ENCODE measurements at regions not wholly inside any gene's neighbourhood (a gene's known extent, or its start where the extent isn't known, plus 50 kb on each side); places are given as distances from the start of the nearest gene placed in this dataset.

DNA sequence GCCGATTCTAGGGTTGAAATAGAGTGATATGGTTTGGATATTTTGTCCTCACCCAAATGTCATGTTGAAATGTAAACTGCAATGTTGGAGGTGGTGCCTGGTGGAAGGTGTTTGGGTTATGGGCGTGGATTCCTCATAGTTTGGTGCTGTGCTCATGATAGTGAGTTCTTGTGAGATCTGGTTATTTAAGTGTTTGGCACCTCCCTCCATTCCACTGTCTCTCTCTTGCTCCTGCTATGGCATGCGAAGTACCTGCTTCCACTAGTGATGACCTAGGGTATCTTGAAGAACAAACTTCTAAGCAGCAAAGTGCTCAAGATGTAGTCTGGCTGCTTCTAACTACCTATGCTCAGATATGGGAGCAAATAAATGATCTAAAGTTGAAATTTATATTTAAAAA, 56.0 kb upstream of the TSPAN18 start:
- no peaks in the 10 kb centered on the region for H3K36me3 Mint-ChIP-seq (ENCODE audit: unreplicated experiment)
- H3K27me3 Mint-ChIP-seq (ENCODE audit: unreplicated experiment): peaks cover 72% of the 10 kb centered on the region
- H3K9me3 Mint-ChIP-seq (ENCODE audit: unreplicated experiment): no peaks in the 10 kb centered on the region
- no peak overlapping the region for H3K4me3 Mint-ChIP-seq (ENCODE audit: unreplicated experiment)
- H3K27ac Mint-ChIP-seq (ENCODE audit: unreplicated experiment): no peak overlapping the region
- no peaks in the 10 kb centered on the region for H3K4me1 Mint-ChIP-seq (ENCODE audit: unreplicated experiment)
- TF ChIP-seq, protein P1, sequence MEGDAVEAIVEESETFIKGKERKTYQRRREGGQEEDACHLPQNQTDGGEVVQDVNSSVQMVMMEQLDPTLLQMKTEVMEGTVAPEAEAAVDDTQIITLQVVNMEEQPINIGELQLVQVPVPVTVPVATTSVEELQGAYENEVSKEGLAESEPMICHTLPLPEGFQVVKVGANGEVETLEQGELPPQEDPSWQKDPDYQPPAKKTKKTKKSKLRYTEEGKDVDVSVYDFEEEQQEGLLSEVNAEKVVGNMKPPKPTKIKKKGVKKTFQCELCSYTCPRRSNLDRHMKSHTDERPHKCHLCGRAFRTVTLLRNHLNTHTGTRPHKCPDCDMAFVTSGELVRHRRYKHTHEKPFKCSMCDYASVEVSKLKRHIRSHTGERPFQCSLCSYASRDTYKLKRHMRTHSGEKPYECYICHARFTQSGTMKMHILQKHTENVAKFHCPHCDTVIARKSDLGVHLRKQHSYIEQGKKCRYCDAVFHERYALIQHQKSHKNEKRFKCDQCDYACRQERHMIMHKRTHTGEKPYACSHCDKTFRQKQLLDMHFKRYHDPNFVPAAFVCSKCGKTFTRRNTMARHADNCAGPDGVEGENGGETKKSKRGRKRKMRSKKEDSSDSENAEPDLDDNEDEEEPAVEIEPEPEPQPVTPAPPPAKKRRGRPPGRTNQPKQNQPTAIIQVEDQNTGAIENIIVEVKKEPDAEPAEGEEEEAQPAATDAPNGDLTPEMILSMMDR (IDR thresholded peaks at IDR 0.05): no peak
- DNase-seq (ENCODE audit: extremely low spot score, unreplicated experiment): no peak

DNA sequence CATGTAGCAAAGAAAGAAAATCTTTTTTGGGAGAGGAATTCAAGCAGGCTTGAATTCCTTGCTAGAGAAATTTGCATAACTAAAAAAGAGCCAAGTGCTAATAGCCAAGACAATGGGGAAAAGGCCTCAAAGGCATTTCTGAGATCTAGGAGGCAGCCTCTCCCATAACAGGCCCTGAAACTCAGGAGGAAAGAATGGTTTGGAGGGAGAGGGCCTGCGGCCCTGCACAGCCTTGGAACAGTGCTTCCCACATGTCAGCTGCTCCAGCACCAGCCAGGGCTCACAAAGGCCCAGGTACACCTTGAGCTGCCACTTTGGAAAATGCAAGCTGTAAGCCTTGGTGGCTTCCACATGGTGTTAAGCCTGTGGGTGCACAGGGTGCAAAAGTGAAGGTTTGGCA, 55.5 kb upstream of the TSPAN18 start:
- DNase-seq (ENCODE audit: extremely low spot score, unreplicated experiment): no peak
- Mint-ChIP-seq H3K27me3 (ENCODE audit: unreplicated experiment) (peaks cover 68% of the 10 kb centered on the region), H3K27ac (ENCODE audit: unreplicated experiment) (no peak overlapping the region), H3K9me3 (ENCODE audit: unreplicated experiment) (no peaks in the 10 kb centered on the region), H3K4me3 (ENCODE audit: unreplicated experiment) (no peak overlapping the region), H3K36me3 (ENCODE audit: unreplicated experiment) (no peaks in the 10 kb centered on the region), H3K4me1 (ENCODE audit: unreplicated experiment) (no peaks in the 10 kb centered on the region)
- TF ChIP-seq, protein P1 (IDR thresholded peaks at IDR 0.05): no peak

DNA sequence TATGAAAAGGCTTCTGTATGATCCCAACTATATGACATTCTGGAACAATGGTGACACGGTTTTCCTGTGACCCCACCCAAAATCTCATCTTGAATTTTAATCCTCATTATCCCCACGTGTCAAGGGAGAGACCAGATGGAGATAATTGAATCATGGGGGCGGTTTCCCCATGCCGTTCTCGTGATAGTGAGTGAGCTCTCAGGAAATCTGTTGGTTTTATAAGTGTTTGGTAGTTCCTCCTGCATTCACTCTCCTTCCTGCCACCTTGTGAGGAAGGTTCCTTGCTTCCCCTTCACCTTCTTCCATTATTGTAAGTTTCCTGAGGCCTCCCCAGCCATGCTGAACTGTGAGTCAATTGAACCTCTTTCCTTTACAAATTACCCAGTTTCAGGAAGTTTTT, 53.1 kb upstream of the TSPAN18 start:
- TF ChIP-seq, protein P1 (IDR thresholded peaks at IDR 0.05): no peak
- Mint-ChIP-seq H3K4me1 (ENCODE audit: unreplicated experiment) (no peaks in the 10 kb centered on the region), H3K27me3 (ENCODE audit: unreplicated experiment) (peaks cover 62% of the 10 kb centered on the region), H3K27ac (ENCODE audit: unreplicated experiment) (no peak overlapping the region), H3K4me3 (ENCODE audit: unreplicated experiment) (no peak overlapping the region), H3K9me3 (ENCODE audit: unreplicated experiment) (no peaks in the 10 kb centered on the region), H3K36me3 (ENCODE audit: unreplicated experiment) (no peaks in the 10 kb centered on the region)
- no peak for DNase-seq (ENCODE audit: extremely low spot score, unreplicated experiment)

DNA sequence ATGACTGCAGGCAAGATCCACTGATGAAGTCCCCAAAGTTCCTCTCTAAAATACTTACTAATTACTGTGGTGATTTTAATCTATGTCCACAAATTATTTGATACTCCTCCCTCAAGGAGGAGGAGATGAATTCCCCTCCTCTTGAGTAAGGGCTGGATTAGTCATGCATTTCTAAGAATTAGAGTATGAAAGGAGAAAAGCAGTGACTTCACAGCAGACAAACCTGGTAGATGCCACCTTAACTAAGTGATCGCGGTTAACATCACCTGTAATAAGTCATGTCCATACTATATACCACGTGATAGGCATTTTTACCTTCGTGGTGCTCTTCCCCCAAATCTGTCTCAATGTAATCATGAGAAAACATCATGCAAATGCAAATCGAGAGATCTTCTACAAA, 52.0 kb upstream of the TSPAN18 start:
- Mint-ChIP-seq H3K36me3 (ENCODE audit: unreplicated experiment) (no peaks in the 10 kb centered on the region), H3K9me3 (ENCODE audit: unreplicated experiment) (no peaks in the 10 kb centered on the region), H3K27ac (ENCODE audit: unreplicated experiment) (no peak overlapping the region), H3K4me3 (ENCODE audit: unreplicated experiment) (no peak overlapping the region), H3K4me1 (ENCODE audit: unreplicated experiment) (no peaks in the 10 kb centered on the region), H3K27me3 (ENCODE audit: unreplicated experiment) (peaks cover 57% of the 10 kb centered on the region)
- TF ChIP-seq, protein P1 (IDR thresholded peaks at IDR 0.05): no peak
- no peak for DNase-seq (ENCODE audit: extremely low spot score, unreplicated experiment)

DNA sequence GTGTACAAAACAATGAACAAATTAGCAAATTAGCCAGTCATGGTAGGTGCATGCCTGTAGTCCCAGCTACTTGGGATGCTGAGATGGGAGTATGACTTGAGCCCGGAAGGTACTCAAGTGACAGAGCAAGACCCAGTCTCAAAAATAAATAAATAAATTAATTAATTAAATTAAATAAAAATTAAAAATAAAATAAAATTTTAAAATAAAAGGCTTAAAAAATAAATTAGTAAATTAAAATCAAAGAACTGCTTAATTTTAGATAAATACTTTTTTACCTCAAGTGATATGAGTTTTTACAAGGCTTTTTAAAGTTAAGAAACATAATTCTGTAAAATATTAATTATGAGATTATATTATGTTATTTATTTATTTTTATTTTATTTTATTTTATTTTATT, 50.9 kb upstream of the TSPAN18 start:
- no peak for DNase-seq (ENCODE audit: extremely low spot score, unreplicated experiment)
- H3K27ac Mint-ChIP-seq (ENCODE audit: unreplicated experiment): no peak overlapping the region
- TF ChIP-seq, protein P1 (IDR thresholded peaks at IDR 0.05): no peak
- H3K27me3 Mint-ChIP-seq (ENCODE audit: unreplicated experiment): peaks cover 52% of the 10 kb centered on the region
- no peak overlapping the region for H3K4me3 Mint-ChIP-seq (ENCODE audit: unreplicated experiment)
- peaks cover 1% of the 10 kb centered on the region for H3K4me1 Mint-ChIP-seq (ENCODE audit: unreplicated experiment)
- H3K36me3 Mint-ChIP-seq (ENCODE audit: unreplicated experiment): no peaks in the 10 kb centered on the region
- H3K9me3 Mint-ChIP-seq (ENCODE audit: unreplicated experiment): no peaks in the 10 kb centered on the region
